AG04449 (cell line): ENCODE measurements at regions not wholly inside any gene's neighbourhood (a gene's known extent, or its start where the extent isn't known, plus 50 kb on each side); places are given as distances from the start of the nearest gene placed in this dataset.

Experiments used
- CTCF ChIA-PET: fragments of 350-600 bp; formaldehyde crosslinking; extraction: SDS; loops from one replicate; lab custom pipeline; 2021; ENCODE audit warnings: antibody characterized with exemption; lab: Yijun Ruan, JAX
- POLR2A ChIA-PET: fragments of 400-600, 350-600 bp; formaldehyde crosslinking; extraction: SDS; loops from one replicate; lab custom pipeline; 2020; ENCODE audit warnings: antibody characterized with exemption, inconsistent platforms; lab: Yijun Ruan, JAX
- DNase-seq: peaks from one replicate; pipeline ENCODE4 v3.0.0-alpha.2; 2010; ENCODE audit warnings: low read depth, low spot score
- H3K4me3 ChIP-seq: 2 replicates; pipeline ENCODE4 v1.5.1; 2011; ENCODE audit warnings: low read depth, mild to moderate bottlenecking, control low read depth, low read length
- TF ChIP-seq, protein P1 (sequence below): IDR thresholded peaks from one replicate; pipeline ENCODE4 v1.5.1; 2011; ENCODE audit warnings: mild to moderate bottlenecking, moderate library complexity, low read length, control low read depth, inconsistent platforms; ENCODE audit not compliant: insufficient read depth; ENCODE audit errors: missing control alignments

DNA sequence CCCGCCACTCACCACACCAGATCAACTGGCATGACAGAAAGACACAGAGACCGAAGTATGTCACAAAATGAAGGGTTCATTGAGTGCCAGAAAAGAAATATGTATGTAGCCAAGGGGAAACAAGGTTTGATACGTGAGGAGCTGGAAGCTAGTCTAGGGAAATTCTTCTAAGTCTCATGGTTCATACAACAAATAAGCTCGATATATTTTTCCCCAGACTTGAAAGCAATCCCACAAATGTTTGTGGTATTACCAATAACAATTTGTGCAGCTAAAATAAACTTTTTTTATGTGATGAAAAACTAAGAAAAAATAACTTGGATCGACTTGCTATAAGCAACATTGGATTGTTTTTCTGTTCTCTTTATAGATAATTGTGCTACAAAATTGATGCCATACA is 777.0 kb downstream of the TSN start:
- ChIA-PET POLR2A (no interaction called here), CTCF (interaction anchor here (1.4 kb wide), 1 partner anchor 14 kb away, joined by 4 read pairs; no protein-coding TSS in a partner anchor)
- no peak overlapping the region for H3K4me3 ChIP-seq
- no peak for DNase-seq
- TF ChIP-seq, protein P1, sequence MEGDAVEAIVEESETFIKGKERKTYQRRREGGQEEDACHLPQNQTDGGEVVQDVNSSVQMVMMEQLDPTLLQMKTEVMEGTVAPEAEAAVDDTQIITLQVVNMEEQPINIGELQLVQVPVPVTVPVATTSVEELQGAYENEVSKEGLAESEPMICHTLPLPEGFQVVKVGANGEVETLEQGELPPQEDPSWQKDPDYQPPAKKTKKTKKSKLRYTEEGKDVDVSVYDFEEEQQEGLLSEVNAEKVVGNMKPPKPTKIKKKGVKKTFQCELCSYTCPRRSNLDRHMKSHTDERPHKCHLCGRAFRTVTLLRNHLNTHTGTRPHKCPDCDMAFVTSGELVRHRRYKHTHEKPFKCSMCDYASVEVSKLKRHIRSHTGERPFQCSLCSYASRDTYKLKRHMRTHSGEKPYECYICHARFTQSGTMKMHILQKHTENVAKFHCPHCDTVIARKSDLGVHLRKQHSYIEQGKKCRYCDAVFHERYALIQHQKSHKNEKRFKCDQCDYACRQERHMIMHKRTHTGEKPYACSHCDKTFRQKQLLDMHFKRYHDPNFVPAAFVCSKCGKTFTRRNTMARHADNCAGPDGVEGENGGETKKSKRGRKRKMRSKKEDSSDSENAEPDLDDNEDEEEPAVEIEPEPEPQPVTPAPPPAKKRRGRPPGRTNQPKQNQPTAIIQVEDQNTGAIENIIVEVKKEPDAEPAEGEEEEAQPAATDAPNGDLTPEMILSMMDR: no peak

DNA sequence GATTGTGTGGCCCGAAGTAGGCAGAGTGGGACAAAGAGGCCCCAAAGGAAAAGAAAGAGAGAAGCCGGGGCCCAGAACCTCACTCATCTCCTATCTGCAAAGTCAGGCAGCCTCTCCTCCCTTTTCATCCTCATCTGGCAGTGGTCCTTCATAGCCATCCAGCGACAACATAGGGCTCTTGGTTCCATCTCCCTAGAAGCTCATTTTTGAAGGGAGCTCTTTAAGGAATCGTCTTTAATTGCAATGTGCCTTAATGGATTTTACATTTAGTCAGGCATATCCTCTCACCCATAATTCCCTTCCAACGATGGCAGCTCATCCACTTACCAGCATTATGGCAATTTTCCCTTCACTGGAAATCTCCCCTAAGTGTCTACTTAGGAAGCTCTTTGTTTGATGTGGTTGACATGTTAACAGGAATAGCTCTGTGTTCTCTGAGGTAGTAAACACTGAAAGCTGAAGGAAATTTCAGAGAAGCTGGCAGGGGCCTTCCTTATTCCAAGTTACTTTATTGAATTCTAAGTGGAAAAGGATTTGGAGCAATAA is 780.6 kb downstream of the TSN start:
- CTCF ChIA-PET: no interaction called here
- DNase-seq: no peak
- H3K4me3 ChIP-seq: no peak overlapping the region
- TF ChIP-seq, protein P1: no peak
- POLR2A ChIA-PET: no interaction called here

DNA sequence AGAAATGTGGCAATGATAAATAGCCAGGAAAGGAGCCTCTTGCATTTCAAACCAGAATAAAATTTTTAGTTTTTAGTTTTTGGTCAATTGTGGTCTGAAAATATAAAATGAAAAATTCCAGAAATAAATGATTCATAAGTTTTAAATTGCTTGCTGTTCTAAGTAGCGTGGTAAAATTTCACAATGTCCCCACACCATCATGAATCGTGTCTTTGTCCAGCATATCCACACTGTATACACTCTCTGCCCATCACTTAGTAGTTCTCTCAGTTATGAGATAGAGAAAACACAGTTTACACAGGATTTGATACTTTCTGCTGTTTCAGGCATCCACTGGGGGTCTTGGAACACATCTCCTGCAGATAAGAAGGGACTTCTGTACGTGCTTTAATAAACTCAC is 783.9 kb downstream of the TSN start:
- CTCF ChIA-PET: no interaction called here
- no peak for DNase-seq
- TF ChIP-seq, protein P1: no peak
- POLR2A ChIA-PET: no interaction called here
- no peak overlapping the region for H3K4me3 ChIP-seq

DNA sequence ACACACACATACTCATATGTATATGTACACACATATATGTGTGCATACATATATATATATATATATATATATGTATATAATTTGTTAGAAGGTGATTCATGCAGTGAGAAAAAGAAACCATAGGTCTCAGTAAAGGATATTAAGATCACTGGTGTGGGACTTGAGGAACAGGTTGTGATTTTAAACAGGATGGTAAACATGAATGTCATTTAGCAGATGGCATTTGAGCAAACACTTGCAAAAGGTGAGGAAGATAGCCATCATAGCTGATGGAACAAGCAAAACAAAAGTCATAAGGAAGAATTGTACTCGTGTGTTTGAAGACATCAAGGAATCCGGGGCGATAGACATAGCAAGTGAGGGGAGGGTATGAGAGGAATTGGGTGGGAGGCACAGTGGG is 784.5 kb downstream of the TSN start:
- ChIA-PET CTCF (no interaction called here), POLR2A (no interaction called here)
- no peak for DNase-seq
- TF ChIP-seq, protein P1: no peak
- H3K4me3 ChIP-seq: no peak overlapping the region

DNA sequence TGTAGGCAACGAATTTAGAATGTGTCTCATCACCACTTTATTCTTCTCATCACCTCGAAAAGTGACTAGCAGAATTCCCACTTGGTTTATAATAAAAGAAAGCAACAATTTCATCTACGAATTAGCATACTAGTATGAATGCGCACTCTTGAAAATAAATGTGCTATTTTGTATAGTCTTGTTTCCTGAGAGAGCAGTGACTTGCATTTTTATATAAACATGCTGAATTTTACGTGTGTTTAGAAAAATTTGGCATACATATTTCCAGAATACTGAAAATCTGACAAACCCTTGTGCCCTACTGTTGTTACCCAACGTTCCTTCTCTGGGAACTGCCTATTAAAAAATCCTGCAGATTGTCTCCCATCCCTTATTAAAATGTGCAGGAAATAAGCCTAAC is 786.8 kb downstream of the TSN start:
- CTCF ChIA-PET: no interaction called here

DNA sequence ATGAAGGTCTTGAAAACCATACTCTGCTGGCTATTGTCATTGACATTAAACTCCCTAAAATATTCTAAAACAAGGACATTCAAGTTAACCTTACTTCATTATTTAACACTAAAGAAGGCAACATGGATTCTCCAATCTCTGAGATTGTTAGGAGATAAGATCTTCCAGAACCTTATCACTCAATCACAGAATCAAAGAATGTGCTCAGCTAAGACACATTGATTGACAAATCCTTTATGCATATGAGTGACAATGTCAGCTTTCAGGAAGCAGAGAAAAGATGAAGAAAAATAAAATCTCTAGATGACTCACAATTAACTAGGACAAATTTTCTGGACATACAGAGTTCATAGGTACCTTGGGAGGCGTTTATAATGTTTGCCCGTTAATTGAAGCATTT is 787.2 kb downstream of the TSN start:
- TF ChIP-seq, protein P1: no peak
- ChIA-PET POLR2A (no interaction called here), CTCF (no interaction called here)
- no peak overlapping the region for H3K4me3 ChIP-seq
- no peak for DNase-seq

More for the DNA sequence above, 786.8 kb downstream of the TSN start:
- DNase-seq: no peak
- H3K4me3 ChIP-seq: no peak overlapping the region
- TF ChIP-seq, protein P1: no peak
- POLR2A ChIA-PET: no interaction called here
